GM18520 (cell line): ENCODE measurements at regions not wholly inside any gene's neighbourhood (a gene's known extent, or its start where the extent isn't known, plus 50 kb on each side); places are given as distances from the start of the nearest gene placed in this dataset.
"Not testable (repeated sequence)": the region's sequence is repeated elsewhere in the genome, so short reads cannot be mapped to it uniquely, and the experiment has no call there.

Experiments
- ATAC-seq: cut with Tn5 transposase; IDR thresholded peaks from one replicate; pipeline ENCODE4 v1.9.1; 2021; ENCODE audit not compliant: unreplicated experiment

DNA sequence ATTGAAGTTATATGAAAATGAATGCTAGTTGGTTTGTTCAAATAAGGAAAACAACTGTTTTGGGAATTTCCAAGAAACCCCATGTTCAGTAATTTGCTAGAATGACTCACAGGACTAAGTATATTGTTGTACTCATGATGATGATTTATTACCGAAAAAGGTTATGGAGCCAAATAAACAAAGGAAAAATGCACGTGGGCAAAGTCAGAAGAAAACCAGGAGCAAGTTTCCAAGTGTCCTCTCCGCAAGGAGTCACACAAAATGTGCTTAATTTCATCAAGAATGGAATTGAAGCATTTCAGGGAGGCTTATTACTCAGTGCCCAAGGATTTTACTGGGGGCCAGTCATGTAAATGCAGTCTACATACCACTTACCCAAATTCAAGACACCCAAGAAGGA, 1652.4 kb upstream of the TMEFF2 start:
- no peak for ATAC-seq

DNA sequence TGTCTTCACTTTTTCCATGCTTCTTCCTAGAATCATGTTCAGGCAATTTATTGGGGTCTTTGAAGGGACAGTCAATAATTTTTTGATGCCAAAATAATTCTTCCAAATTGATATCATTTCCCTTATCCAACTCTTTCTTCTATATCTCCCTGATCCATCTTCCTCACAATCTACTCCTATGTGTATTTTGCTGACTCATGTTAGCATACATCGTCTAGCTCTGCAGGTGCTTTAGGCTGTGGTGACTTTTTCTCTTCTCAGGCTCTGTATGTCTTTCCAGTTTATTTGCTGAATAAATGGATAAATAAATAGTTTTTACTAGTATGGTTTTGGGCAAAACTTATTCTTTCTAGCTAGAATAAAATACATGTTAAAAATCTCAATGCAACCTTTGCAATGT, 1650.9 kb upstream of the TMEFF2 start:
- no peak for ATAC-seq

GRCh38 chr2:193843675-193844074, 1648.9 kb upstream of the TMEFF2 start:
- ATAC-seq, result no peak

DNA sequence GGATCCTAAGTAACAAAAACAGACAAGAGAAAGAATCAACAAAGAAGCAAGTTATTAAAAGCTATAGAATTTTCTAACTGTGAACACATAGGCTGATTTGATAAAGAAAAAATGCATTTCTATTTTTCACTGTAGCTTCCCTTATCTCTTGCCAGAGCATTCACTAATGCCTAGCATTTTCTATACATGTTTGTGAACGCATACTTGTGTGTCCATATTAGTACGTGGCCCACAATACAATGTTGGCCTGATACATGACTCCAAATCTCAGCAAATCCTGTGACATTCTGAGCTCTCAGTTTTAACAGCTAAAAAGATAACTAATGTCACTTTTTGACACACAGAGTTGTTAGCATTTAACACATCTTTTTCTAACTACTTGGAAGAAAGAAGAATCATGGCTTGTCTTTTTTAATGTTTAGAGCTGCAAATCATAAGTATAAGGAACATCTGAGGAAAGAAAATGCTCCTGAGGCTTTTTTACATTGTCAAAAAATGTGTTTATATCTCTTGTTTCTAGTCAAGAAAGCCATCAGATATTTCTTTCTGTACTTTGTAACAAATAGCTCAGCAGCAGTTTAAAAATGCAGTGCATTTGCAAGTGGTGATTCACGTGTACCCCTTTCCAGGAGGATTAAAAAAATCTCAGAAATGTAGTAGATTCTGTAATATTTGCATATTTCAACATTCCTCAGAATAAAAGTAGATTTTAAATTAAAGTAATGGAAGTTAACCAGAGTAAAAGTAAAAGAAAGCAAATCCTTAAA, 1646.8 kb upstream of the TMEFF2 start:
- ATAC-seq, result no peak

- no peak for ATAC-seq
Measured at GRCh38 chr2:193837111-193837738, 1642.5 kb upstream of the TMEFF2 start.

- not testable (repeated sequence) for ATAC-seq
Measured at GRCh38 chr2:193836424-193837006, 1641.8 kb upstream of the TMEFF2 start.

DNA sequence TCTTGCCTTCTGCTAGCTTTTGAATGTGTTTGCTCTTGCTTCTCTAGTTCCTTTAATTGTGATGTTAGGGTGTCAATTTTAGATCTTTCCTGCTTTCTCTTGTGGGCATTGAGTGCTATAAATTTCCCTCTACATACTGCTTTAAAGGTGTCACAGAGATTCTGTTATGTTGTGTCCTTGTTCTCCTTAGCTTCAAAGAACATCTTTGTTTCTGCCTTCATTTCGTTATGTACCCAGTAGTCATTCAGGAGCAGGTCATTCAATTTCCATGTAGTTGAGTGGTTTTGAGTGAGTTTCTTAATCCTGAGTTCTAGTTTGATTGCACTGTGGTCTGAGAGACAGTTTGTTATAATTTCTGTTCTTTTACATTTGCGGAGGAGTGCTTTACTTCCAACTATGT, 1639.2 kb upstream of the TMEFF2 start:
- not testable (repeated sequence) for ATAC-seq

- ATAC-seq, result no peak
Measured at GRCh38 chr2:193824474-193824873, 1629.7 kb upstream of the TMEFF2 start.

DNA sequence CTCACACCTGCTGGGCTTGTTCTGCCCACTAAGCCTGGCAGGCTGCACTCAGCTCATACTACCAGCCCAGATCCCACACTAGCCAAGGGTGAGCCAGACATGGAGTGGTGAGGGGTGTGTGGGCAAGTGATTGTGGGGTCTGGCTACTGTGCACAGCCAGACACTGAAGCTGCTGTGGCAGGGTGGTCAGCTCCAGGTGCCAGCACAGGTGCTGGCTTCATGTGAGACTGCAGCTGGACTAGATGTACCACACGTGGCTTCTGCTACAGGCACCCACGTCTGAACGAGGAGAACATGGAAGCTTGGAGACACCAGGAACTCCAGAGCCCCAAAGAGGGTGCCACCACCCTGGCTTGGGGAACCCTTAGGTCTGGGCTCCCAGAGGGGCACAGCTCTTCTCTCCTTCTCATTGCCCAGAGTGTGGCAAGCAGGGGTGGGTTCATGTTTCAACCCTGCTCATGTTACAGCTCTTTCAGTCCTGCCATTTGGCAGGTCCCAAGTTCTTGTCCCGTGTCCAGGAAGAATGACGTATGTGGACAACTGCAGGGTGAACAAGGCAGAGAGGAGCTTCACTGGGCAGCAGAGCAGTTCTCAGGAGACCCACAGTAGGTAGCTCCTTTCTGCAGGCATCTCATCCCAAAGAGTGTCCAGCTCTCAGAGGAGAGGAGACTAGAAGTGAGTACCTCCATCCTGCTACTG, 1624.2 kb upstream of the TMEFF2 start:
- ATAC-seq, result no peak

- no peak for ATAC-seq
Measured at GRCh38 chr2:193816008-193816407, 1621.3 kb upstream of the TMEFF2 start.

- ATAC-seq, result no peak
Measured at GRCh38 chr2:193810533-193810932, 1615.8 kb upstream of the TMEFF2 start.

- no peak for ATAC-seq
Measured at GRCh38 chr2:193808877-193809276, 1614.1 kb upstream of the TMEFF2 start.

DNA sequence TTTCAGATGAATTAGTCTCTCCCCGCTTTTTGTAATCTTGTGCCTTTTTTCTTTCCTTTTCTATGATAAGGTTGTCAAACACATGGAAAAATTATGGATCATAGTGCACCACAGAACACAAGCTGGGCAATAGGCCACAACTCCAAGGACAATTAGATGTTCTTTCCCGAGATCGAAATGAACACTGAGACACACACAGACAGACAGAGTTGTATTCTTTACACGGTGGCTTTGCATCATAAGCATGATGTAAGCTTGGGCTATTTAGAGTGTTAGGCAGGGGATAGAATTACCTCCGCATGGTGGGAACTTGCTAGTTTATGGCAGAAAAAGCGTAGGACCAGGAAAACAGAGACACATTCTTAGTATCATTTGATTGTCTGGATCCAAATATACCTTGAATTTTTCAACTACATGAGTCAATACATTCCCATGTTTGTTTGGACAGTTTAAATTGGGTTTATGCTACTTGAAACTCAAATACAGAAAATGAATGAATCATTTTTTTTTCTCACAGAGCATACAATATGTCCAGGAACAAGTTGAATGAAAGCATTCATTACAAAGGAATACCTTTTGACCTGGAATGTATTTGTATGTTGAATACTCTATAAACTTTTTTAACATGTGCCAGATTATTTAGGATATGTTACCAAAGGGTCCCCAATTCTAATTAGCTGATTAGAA, 1611.5 kb upstream of the TMEFF2 start:
- ATAC-seq, result no peak

- no peak for ATAC-seq
Measured at GRCh38 chr2:193796847-193797246, 1602.1 kb upstream of the TMEFF2 start.

- ATAC-seq, result no peak
Measured at GRCh38 chr2:193793914-193794313, 1599.2 kb upstream of the TMEFF2 start.

GRCh38 chr2:193783681-193784080, 1588.9 kb upstream of the TMEFF2 start:
- ATAC-seq, result no peak

- no peak for ATAC-seq
Measured at GRCh38 chr2:193778293-193778692, 1583.6 kb upstream of the TMEFF2 start.

GRCh38 chr2:193776988-193777387, 1582.3 kb upstream of the TMEFF2 start:
- ATAC-seq, result no peak

DNA sequence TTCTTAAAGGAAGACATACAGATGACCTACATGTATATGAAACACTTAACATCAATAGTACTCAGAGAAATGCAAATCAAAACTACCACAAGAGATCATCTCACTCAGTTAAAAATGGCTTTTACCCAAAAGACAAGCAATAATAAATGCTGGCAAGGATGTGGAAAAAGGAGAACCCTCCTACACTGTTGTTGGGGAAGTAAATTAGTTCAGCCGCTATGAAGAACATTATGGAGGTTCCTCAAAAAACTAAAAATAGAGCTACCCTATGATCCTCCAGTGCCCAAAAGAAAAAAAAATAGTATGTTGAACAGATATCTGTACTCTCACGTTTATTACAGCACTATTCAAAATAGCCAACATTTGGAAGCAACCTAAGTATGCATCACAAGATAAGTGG, 1579.4 kb upstream of the TMEFF2 start:
- no peak for ATAC-seq

DNA sequence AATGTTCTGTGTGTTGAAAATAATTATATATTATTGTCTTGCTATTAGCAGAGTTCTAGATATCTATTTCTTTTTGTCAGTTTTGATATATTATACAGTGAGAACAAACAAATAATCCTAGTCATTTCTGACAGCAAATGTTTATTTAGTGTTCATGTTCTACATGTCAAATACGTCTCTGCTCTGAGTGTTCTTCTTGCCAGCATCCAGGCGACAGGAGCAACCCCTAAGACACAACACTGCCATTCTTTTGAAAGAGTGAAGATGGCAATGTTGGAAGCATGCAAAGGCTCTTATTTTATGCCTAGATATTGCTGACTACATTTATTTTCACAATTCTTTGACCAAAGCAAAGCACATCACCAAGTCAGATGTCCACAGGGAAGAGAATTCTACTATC, 1556.6 kb upstream of the TMEFF2 start:
- no peak for ATAC-seq

DNA sequence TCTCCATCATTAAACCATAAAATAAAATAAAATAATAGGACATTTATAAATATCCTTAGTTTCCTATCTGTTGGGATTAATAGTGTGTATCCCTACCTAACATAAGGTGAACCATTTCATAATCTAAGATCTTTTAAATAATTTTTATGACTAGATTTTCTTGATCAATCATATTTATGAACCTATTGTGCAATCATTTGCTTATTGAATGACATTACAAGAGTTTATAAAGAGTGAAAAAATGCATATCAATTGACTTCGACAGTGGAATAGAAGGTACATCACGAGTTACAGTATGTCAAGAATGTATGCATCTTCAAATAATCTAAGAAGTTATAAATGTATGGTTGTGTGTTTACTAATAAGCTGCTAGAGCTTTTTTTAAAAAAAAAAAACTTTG, 1554.8 kb upstream of the TMEFF2 start:
- no peak for ATAC-seq
